ENCODE measurements at regions not wholly inside any gene's neighbourhood (a gene's known extent, or its start where the extent isn't known, plus 50 kb on each side); places are given as distances from the start of the nearest gene placed in this dataset.

DNA sequence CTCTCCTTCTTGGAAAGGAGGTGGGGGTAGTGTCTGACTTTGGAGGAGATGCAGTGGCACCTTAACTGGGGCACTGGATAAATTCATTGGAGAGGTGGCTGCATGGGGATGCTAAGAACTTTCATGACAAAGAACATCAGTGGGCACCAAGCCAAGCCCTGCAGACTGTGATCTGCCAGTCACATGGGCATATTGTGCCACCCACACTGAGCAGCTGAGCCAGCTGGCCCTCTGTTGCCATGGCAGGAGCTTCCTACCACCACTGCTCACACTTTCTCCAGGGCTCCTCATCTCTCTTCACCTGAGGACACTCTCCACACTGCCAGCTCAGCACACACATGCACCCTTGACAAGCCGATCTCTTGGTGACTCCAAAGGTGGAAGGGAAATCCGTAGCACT, 715.6 kb downstream of the QKI start:
- TF ChIP-seq FOXP2 (optimal IDR thresholded peaks at IDR 0.05; ENCODE audit: control extremely low read depth, extremely low read length, insufficient read depth) (no peak), POLR2AphosphoS5 (IDR thresholded peaks at IDR 0.05; ENCODE audit: borderline replicate concordance, low read depth, low read length) (no peak), EZH2 (IDR thresholded peaks at IDR 0.05) (no peak)
- no peak for DNase-seq (ENCODE audit: low read depth, low spot score)

DNA sequence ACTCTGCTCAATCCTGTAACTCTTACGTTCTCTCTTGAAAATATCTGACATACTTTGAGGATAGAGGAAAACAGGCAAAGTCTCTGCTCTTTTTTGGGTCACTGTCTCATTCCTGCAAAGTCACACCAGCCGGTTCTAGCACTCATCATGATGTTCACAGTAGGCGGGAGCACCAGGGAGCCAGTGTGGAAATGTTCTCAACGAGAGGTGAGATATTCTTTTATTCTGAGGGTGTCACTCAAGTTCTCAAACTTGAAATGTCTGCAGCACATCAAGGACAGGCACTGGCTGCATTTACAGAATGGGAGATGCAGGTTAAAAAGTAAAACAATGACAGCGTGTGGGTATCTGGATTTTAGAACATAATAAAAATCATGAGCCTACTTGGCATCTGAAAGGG, 714.7 kb downstream of the QKI start:
- H3K36me3 ChIP-seq (ENCODE audit: insufficient read depth, low read length), result no peaks in the 10 kb centered on the region
- no peak overlapping the region for H3K27ac ChIP-seq
- no peak for DNase-seq (ENCODE audit: low read depth, low spot score)
- H3K4me3 ChIP-seq, result no peak overlapping the region
- TF ChIP-seq FOXP2 (optimal IDR thresholded peaks at IDR 0.05; ENCODE audit: control extremely low read depth, extremely low read length, insufficient read depth) (no peak), EZH2 (IDR thresholded peaks at IDR 0.05) (no peak), POLR2AphosphoS5 (IDR thresholded peaks at IDR 0.05; ENCODE audit: borderline replicate concordance, low read depth, low read length) (no peak)
- no peak overlapping the region for H3K9ac ChIP-seq (ENCODE audit: insufficient read length)
- no peaks in the 10 kb centered on the region for H3K9me3 ChIP-seq (ENCODE audit: low read depth, low read length)

More for the DNA sequence above, 715.6 kb downstream of the QKI start:
- H3K36me3 ChIP-seq (ENCODE audit: insufficient read depth, low read length), result no peaks in the 10 kb centered on the region
- no peaks in the 10 kb centered on the region for H3K9me3 ChIP-seq (ENCODE audit: low read depth, low read length)
- no peak overlapping the region for H3K4me3 ChIP-seq
- no peak overlapping the region for H3K9ac ChIP-seq (ENCODE audit: insufficient read length)
- H3K27ac ChIP-seq, result no peak overlapping the region

DNA sequence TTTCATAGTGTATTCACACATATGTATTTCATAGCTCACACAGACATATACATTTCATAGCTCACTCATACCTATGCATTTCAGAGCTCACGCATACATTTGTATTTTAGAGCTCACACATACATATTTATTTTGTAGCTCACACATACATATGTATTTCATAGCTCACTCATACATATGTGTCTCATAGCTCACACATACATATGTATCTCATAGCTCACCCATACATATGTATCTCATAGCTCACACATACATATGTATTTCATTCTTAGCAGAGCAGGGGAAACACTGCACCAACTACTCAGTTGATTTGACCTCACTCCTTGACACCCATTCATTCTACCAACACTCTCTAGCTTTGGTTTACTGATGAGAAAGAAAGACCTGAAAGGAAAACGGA, 713.6 kb downstream of the QKI start:
- Histone ChIP-seq H3K9me3 (ENCODE audit: low read depth, low read length) (no peaks in the 10 kb centered on the region), H3K27ac (no peak overlapping the region), H3K4me3 (no peak overlapping the region), H3K9ac (ENCODE audit: insufficient read length) (no peak overlapping the region), H3K36me3 (ENCODE audit: insufficient read depth, low read length) (no peaks in the 10 kb centered on the region)
- no peak for TF ChIP-seq FOXP2 (optimal IDR thresholded peaks at IDR 0.05; ENCODE audit: control extremely low read depth, extremely low read length, insufficient read depth)
- TF ChIP-seq POLR2AphosphoS5 (IDR thresholded peaks at IDR 0.05; ENCODE audit: borderline replicate concordance, low read depth, low read length), result no peak
- no peak for TF ChIP-seq EZH2 (IDR thresholded peaks at IDR 0.05)
- no peak for DNase-seq (ENCODE audit: low read depth, low spot score)

DNA sequence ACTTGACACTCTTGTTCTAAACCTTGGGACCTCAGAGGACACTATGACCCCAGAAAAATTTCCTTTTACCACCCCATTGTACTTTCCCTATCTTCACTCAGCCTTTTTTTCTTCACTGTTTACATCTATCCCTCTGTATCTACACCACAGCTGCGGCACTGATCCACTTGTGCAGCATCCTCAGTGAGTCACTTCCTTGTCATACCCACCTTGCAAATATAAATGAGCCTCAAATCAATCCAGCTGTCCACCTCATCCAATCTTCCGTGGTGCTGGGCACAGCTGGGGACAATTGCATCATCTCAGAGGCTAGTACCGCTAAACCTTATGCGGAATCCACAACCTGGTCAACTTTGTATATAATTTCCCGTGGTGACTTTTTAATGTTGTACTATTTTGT, 710.5 kb downstream of the QKI start:
- Histone ChIP-seq H3K9ac (ENCODE audit: insufficient read length) (no peak overlapping the region), H3K4me3 (no peak overlapping the region), H3K36me3 (ENCODE audit: insufficient read depth, low read length) (no peaks in the 10 kb centered on the region), H3K9me3 (ENCODE audit: low read depth, low read length) (no peaks in the 10 kb centered on the region), H3K27ac (no peak overlapping the region)
- no peak for TF ChIP-seq FOXP2 (optimal IDR thresholded peaks at IDR 0.05; ENCODE audit: control extremely low read depth, extremely low read length, insufficient read depth)
- TF ChIP-seq EZH2 (IDR thresholded peaks at IDR 0.05), result no peak
- TF ChIP-seq POLR2AphosphoS5 (IDR thresholded peaks at IDR 0.05; ENCODE audit: borderline replicate concordance, low read depth, low read length), result no peak
- DNase-seq (ENCODE audit: low read depth, low spot score), result no peak

DNA sequence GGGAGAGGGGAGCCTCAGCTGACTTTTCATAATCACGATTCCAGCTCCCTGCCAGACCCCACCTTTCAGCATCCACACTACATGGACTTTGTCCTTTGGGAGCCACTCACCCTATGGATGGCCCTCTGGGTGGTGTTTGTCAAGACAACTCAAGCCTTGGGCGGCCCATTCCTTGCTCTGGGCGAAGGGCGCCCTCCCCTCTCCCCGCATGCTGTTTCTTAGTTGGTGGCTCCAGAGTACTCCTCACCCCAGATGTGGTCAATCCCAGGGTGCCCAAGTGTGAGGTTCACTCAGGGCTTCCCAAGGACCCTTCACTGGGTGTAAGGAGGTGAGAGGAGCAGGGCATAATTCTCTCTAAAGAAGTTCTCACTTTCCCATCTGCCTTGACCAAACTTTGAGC, 710.0 kb downstream of the QKI start:
- Histone ChIP-seq H3K36me3 (ENCODE audit: insufficient read depth, low read length) (no peaks in the 10 kb centered on the region), H3K9me3 (ENCODE audit: low read depth, low read length) (no peaks in the 10 kb centered on the region), H3K27ac (no peak overlapping the region), H3K9ac (ENCODE audit: insufficient read length) (no peak overlapping the region), H3K4me3 (no peak overlapping the region)
- no peak for TF ChIP-seq EZH2 (IDR thresholded peaks at IDR 0.05)
- no peak for TF ChIP-seq POLR2AphosphoS5 (IDR thresholded peaks at IDR 0.05; ENCODE audit: borderline replicate concordance, low read depth, low read length)
- no peak for TF ChIP-seq FOXP2 (optimal IDR thresholded peaks at IDR 0.05; ENCODE audit: control extremely low read depth, extremely low read length, insufficient read depth)
- no peak for DNase-seq (ENCODE audit: low read depth, low spot score)

DNA sequence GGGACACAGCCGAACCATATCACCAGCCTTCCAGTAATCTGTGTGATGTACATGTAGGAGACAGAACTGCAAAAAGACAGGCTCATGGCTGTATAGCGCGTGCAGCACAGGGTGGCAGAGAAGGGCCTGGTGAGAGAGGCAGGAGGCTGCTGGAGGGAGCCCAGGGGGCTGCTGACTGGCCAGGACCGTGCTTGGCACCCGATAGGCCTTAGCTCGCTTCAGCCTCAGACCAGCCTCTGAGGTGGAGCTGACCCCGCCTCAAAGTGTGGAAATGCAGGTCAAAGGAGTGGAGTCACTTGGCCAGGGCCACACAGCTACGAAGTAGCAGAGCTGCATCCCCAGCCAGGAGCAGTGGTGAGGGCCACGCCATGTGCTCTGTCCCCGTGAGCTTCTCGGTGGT, 707.6 kb downstream of the QKI start:
- H3K4me3 ChIP-seq, result no peak overlapping the region
- DNase-seq (ENCODE audit: low read depth, low spot score), result no peak
- TF ChIP-seq POLR2AphosphoS5 (IDR thresholded peaks at IDR 0.05; ENCODE audit: borderline replicate concordance, low read depth, low read length) (no peak), EZH2 (IDR thresholded peaks at IDR 0.05) (no peak), FOXP2 (optimal IDR thresholded peaks at IDR 0.05; ENCODE audit: control extremely low read depth, extremely low read length, insufficient read depth) (no peak)
- H3K27ac ChIP-seq, result no peak overlapping the region
- H3K36me3 ChIP-seq (ENCODE audit: insufficient read depth, low read length), result no peaks in the 10 kb centered on the region
- H3K9me3 ChIP-seq (ENCODE audit: low read depth, low read length), result no peaks in the 10 kb centered on the region
- H3K9ac ChIP-seq (ENCODE audit: insufficient read length), result no peak overlapping the region

DNA sequence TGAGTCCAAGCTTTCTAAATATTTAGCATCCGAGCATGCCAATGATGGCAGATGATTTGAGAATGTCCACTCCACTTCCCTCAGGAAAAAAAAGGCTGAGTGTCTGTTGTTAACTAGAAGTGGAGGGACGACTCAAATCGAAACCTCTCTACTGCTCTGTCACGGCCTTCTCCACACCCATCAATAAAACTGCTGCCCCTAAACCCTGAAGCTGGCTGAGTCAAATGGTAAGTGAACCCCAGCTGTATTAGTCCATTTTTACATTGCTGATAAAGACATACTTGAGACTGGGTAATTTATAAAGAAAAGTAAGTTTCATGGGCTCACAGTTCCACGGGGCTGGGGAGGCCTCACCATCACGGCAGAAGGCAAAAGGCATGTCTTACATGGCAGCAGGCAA, 707.0 kb downstream of the QKI start:
- TF ChIP-seq FOXP2 (optimal IDR thresholded peaks at IDR 0.05; ENCODE audit: control extremely low read depth, extremely low read length, insufficient read depth) (no peak), POLR2AphosphoS5 (IDR thresholded peaks at IDR 0.05; ENCODE audit: borderline replicate concordance, low read depth, low read length) (no peak), EZH2 (IDR thresholded peaks at IDR 0.05) (no peak)
- H3K27ac ChIP-seq, result no peak overlapping the region
- H3K9ac ChIP-seq (ENCODE audit: insufficient read length), result no peak overlapping the region
- DNase-seq (ENCODE audit: low read depth, low spot score), result no peak
- no peaks in the 10 kb centered on the region for H3K36me3 ChIP-seq (ENCODE audit: insufficient read depth, low read length)
- no peak overlapping the region for H3K4me3 ChIP-seq
- H3K9me3 ChIP-seq (ENCODE audit: low read depth, low read length), result no peaks in the 10 kb centered on the region

DNA sequence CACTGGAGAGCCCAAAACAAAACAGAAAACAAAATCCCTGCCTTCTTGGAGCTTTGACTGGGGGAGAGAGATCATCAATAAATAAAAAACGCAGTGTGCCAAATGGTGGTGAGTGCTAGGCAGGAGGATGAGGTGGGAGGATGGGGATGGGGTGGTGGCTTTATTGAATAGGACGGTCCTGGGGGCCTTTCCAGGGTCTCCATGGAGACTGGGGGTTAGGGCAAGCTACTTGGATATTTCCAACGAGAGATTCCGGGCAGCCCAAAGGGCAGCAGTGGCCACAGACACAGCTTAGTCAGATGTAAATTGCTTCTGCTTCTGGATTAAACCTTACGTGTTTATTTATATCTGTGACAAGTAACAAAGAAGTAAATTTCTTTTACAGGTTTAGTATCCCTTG, 700.1 kb downstream of the QKI start:
- Histone ChIP-seq H3K9ac (ENCODE audit: insufficient read length) (no peak overlapping the region), H3K9me3 (ENCODE audit: low read depth, low read length) (no peaks in the 10 kb centered on the region), H3K36me3 (ENCODE audit: insufficient read depth, low read length) (no peaks in the 10 kb centered on the region), H3K4me3 (no peak overlapping the region), H3K27ac (no peak overlapping the region)
- no peak for TF ChIP-seq EZH2 (IDR thresholded peaks at IDR 0.05)
- DNase-seq (ENCODE audit: low read depth, low spot score), result no peak

DNA sequence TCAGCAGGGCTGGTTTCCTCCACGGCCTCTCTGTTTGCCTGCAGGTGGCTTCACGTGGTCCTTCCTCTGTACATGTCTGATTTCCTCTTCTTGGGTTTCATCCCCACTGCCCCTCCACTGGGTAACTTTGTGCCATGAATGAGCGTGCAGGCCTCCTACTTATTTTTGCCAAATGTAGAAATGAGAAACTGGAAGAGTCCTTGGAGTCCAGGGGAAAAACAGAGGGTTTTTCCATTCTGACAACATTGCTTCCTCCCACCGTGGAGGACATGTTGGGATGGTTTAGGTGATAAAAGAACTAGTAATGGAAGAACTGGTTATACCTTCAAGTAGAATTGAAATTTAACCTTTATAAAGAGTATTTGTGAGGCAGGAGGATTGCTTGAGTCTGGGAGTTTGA, 699.5 kb downstream of the QKI start:
- H3K9me3 ChIP-seq (ENCODE audit: low read depth, low read length), result no peaks in the 10 kb centered on the region
- TF ChIP-seq POLR2AphosphoS5 (IDR thresholded peaks at IDR 0.05; ENCODE audit: borderline replicate concordance, low read depth, low read length) (no peak), FOXP2 (optimal IDR thresholded peaks at IDR 0.05; ENCODE audit: control extremely low read depth, extremely low read length, insufficient read depth) (no peak), EZH2 (IDR thresholded peaks at IDR 0.05) (no peak)
- no peak overlapping the region for H3K9ac ChIP-seq (ENCODE audit: insufficient read length)
- H3K4me3 ChIP-seq, result no peak overlapping the region
- no peak overlapping the region for H3K27ac ChIP-seq
- H3K36me3 ChIP-seq (ENCODE audit: insufficient read depth, low read length), result no peaks in the 10 kb centered on the region
- no peak for DNase-seq (ENCODE audit: low read depth, low spot score)
